ENCODE measurements at regions not wholly inside any gene's neighbourhood (a gene's known extent, or its start where the extent isn't known, plus 50 kb on each side); places are given as distances from the start of the nearest gene placed in this dataset.

DNA sequence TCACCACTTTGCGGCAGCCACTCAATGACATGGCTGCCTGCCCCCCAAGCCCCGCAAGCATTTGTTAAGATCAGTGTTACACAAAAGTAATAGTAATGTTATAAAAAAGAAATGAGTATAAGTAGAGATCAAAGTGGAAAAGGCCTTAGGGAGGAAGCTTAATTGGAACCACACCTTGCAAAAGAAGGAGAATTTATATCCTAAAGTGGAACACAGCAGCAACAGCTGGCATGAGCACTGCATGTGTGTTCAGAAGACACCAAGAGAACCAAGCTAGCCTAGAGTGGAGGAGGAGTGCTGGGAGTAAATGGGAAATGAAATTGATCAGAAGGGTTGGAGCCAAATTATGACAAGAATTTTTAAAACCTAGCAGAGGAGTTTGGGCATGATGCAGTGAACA lies 73.1 kb upstream of the STK17B start:
- DNase-seq = no peak
- Mint-ChIP-seq H3K36me3 (ENCODE audit: insufficient read depth) (no peaks in the 10 kb centered on the region), H3K9me3 (no peaks in the 10 kb centered on the region), H3K27me3 (ENCODE audit: low read depth) (no peaks in the 10 kb centered on the region), H3K4me3 (no peak overlapping the region), H3K4me1 (ENCODE audit: low read depth) (peaks cover 79% of the 10 kb centered on the region)
- ATAC-seq = no peak

DNA sequence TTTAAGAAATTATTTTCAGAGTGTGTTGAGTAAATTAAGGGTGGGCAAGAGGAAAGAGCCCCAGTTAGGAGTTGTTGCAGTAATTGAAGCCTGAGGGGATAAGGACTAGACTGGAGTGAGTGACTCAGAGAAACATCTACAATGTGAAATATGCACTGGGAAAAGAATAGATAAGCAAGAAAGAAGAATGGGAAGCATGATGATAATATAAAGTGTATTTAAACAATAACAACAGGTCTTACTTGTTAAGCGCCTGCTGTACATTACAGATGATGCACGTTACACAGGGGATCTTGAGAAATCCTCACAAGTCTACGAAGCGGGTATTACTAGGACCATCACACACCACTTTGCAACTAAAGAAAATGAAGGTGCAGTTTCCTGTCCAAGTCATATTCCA lies 73.6 kb upstream of the STK17B start:
- Mint-ChIP-seq H3K4me3 (no peak overlapping the region), H3K4me1 (ENCODE audit: low read depth) (peaks cover 79% of the 10 kb centered on the region), H3K36me3 (ENCODE audit: insufficient read depth) (no peaks in the 10 kb centered on the region), H3K9me3 (no peaks in the 10 kb centered on the region), H3K27me3 (ENCODE audit: low read depth) (no peaks in the 10 kb centered on the region)
- no peak for ATAC-seq
- DNase-seq = no peak

DNA sequence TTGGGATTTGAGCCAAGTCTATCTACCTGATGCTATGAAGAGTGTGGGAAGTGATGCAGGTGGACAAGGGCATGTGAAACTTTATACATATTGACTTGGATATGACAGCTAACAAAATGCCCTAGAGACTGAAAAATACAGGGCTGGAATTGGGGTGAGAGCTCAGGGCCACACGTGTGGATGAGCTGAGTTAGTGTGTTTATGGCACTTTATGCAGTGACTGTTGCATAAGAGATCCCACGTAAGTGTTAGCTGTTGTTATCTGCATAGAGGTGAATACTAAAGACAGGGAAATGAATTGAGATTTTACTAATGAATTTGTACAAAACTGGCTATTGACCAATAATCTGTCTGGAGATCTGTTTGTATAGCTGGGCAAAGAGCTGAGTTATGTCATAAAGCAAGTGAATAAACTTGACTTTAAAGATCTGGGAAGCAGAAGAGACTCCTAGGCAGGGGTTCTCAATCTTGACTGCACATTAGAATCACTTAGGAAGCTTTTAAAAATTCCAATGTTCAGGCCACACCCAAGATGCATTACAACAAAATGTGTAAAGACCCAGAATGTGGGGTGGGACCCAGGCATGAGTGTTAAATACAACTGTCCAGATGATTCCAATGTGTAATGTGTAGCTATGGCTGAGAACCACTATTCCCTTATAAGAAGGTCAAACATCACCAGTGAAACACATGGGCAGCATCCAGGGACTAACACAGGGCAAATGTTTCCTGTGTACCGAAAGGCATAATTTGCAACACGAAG lies 74.2 kb upstream of the STK17B start:
- no peaks in the 10 kb centered on the region for H3K9me3 Mint-ChIP-seq

DNA sequence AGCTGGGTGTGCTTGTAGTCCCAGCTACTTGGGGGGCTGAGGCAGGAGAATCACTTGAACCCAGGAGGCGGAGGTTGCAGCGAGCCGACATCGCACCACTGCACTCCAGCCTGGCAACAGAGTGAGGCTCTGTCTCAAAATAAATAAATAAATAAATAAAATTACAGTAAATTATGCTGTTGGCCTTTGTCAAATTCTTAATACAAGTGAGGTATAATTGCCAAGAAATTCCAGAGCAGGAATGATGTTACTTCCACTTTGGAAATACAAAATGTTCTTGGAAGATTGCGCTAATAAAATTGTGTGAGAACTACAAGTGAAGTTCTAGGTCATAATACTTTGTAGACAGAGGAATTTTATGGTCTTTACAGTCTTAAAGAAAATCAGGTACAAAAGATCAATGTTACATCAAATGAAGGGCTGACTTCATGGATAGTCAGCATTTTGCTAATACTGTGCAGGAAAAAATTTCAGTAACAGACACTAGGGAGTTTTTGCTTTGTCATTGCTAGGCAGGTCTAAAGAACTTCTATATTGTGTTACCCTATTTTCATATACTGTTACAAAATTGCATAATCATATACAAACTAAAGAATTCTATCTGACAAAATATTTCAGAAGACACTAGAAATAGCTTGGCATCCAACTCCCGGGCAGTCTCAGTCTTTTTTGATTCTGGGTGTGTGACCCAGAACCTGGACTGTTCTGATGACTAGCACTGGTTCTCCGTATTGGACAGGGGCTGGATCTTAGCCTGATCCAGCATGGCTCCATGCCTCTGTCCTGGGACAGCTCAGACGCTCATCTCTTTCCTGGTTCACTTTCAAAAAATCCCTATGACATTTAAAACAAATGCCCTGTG lies 76.0 kb upstream of the STK17B start:
- Mint-ChIP-seq H3K36me3 (ENCODE audit: insufficient read depth) (no peaks in the 10 kb centered on the region), H3K4me1 (ENCODE audit: low read depth) (peaks cover 77% of the 10 kb centered on the region), H3K4me3 (no peak overlapping the region), H3K9me3 (peaks cover 3% of the 10 kb centered on the region), H3K27me3 (ENCODE audit: low read depth) (no peaks in the 10 kb centered on the region)
- DNase-seq (no peak), ATAC-seq (no peak)

More for the DNA sequence above, 74.2 kb upstream of the STK17B start:
- ATAC-seq = no peak
- Mint-ChIP-seq H3K4me3 (no peak overlapping the region), H3K4me1 (ENCODE audit: low read depth) (peaks cover 79% of the 10 kb centered on the region), H3K36me3 (ENCODE audit: insufficient read depth) (no peaks in the 10 kb centered on the region), H3K27me3 (ENCODE audit: low read depth) (no peaks in the 10 kb centered on the region)
- DNase-seq = no peak

DNA sequence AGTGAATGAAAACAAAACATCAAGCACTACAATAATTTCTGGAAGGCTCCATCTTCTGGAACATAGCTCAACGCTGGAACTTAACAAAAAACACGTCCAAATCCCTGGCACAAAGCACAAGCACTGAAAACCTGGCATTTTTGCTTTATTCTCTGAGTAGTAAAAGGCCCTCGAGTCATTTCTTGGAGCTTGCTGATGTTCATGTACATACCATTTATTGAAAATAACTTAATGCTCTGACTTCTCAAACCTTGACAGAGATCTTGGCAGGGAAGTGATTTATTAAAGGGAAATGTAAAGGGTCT lies 76.5 kb upstream of the STK17B start:
- Mint-ChIP-seq H3K4me1 (ENCODE audit: low read depth) (peaks cover 79% of the 10 kb centered on the region), H3K4me3 (no peak overlapping the region), H3K36me3 (ENCODE audit: insufficient read depth) (no peaks in the 10 kb centered on the region), H3K27me3 (ENCODE audit: low read depth) (no peaks in the 10 kb centered on the region), H3K9me3 (peaks cover 7% of the 10 kb centered on the region)
- no peak for ATAC-seq
- no peak for DNase-seq

DNA sequence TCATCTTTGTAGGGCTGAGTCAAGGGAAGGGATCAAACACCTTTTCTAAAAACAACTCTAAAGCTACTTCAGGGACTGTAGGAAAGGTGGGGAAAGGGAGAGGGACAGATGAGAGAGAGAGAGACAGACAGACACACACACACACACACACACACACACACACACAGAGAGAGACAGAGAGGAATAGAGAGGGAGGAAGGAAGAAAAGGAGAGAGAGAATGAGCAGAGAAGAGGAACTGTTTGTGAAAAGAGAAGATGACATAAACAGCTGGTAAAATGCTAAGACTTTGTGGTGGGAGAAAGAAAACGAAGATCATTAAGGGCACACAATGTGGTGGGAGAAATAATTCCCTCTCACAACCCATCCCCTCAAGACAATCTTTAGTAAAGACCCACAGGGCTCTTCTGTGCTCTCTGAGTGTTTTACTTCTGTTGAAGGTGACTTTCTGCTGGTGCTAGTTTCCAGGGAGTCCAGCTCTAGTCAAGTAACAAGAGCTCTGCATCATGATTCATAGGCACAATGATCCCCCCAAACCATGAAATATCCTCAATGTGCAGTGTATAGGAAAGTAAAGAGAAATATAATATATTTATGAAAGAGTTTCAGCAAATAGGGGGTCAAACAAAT lies 77.2 kb upstream of the STK17B start:
- no peak overlapping the region for H3K4me3 Mint-ChIP-seq

DNA sequence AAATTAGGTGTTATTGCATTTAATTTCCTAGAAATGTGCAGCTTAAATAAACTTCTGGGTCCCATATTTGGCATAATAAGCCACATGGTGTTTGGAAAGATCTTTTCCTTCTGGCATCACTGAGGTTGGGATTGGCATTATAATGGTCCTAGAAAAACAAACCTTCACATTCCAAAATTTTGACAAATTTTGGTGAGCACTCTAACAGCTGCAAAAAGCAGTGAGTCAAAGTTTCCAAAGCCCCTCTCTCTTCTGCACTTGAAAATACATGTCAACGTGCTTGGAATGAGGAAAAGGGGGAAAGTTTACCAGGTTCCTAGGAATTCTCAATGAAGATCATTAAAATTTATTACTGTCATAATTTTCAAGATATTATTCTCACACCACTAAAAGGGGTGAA lies 77.8 kb upstream of the STK17B start:
- ATAC-seq (no peak), DNase-seq (no peak)
- no peaks in the 10 kb centered on the region for H3K36me3 Mint-ChIP-seq (ENCODE audit: insufficient read depth)
- H3K9me3 Mint-ChIP-seq = peaks cover 7% of the 10 kb centered on the region
- H3K4me3 Mint-ChIP-seq = no peak overlapping the region
- peaks cover 80% of the 10 kb centered on the region for H3K4me1 Mint-ChIP-seq (ENCODE audit: low read depth)
- H3K27me3 Mint-ChIP-seq (ENCODE audit: low read depth) = no peaks in the 10 kb centered on the region

More for the DNA sequence above, 77.2 kb upstream of the STK17B start:
- Mint-ChIP-seq H3K4me1 (ENCODE audit: low read depth) (peaks cover 82% of the 10 kb centered on the region), H3K27me3 (ENCODE audit: low read depth) (no peaks in the 10 kb centered on the region), H3K9me3 (peaks cover 7% of the 10 kb centered on the region), H3K36me3 (ENCODE audit: insufficient read depth) (no peaks in the 10 kb centered on the region)
- no peak for DNase-seq
- ATAC-seq = no peak

DNA sequence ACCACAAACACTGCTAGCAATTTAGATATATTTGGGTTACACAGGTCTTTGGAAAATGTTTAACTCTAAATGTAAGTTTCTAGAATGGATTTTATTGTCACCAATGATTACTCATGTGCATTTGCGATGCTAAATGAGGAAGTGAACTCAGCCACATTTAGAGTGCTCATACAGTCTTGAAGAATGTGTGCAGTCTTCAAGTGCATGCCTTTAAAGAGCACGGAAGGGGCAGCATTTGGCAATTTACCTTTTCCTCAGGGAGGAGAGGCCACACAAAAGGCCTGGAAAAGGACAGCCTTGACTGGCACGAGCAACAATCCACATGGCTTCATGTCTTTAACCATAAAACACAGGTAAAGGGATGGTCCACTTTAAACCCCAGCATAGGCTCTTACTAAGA lies 78.5 kb upstream of the STK17B start:
- ATAC-seq = no peak
- no peak for DNase-seq
- Mint-ChIP-seq H3K27me3 (ENCODE audit: low read depth) (no peaks in the 10 kb centered on the region), H3K4me1 (ENCODE audit: low read depth) (peaks cover 80% of the 10 kb centered on the region), H3K36me3 (ENCODE audit: insufficient read depth) (no peaks in the 10 kb centered on the region), H3K9me3 (peaks cover 7% of the 10 kb centered on the region), H3K4me3 (no peak overlapping the region)

DNA sequence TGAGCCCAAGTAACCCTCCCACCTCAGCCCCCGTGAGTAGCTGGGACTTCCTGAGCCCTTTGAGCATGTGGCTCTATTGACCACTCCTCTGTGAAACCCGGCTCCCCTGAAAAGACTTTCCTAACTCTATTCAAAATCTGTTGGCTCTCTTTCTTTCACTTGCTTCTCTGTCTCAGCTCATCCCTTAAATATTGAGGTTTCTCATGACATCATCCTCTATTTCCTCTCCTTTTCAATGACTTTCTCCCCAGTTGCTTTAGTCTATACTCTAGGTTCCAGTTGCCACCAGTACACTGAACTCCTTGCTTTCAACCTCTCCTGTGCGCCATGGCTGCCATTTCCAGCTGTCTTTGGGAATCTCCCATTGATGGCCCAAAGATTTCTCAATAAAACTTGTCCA lies 79.8 kb upstream of the STK17B start:
- Mint-ChIP-seq H3K4me3 (no peak overlapping the region), H3K9me3 (peaks cover 7% of the 10 kb centered on the region), H3K4me1 (ENCODE audit: low read depth) (peaks cover 70% of the 10 kb centered on the region), H3K36me3 (ENCODE audit: insufficient read depth) (no peaks in the 10 kb centered on the region), H3K27me3 (ENCODE audit: low read depth) (no peaks in the 10 kb centered on the region)
- DNase-seq = no peak
- ATAC-seq = no peak

DNA sequence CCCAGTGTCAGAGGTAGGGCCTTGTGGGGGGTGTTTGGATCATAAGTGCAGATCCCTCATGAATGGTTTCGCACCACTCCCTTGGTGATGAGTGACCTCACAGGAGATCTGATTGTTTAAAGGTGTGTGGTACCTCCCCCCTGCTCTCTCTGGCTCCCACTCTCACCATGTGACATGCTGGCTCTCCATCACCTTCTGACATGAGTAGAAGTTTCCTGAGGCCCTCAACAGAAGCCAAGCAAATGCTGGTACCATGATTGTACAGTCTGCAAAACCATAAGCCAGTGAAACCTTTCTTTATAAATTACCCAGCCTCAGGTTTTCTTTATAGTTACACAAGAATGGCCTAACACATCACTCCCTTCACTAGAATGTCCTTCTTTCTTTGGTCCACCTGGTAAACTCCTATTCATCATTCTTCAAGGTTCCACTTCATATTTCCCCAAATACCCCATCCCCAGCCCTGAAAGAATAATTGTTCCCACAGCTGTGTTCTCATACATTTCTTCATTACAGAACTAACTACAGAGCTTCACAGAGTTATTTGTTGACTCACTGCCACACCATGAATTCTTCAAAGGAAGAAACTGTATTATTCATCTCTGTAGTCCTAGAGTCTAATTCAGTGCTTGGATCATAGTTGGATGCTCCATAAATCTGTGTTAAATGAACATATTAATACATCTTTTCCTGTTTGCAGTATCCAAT lies 81.2 kb upstream of the STK17B start:
- DNase-seq (no peak), ATAC-seq (peak; percentile 81 to 86)
- no peaks in the 10 kb centered on the region for H3K36me3 Mint-ChIP-seq (ENCODE audit: insufficient read depth)
- no peaks in the 10 kb centered on the region for H3K27me3 Mint-ChIP-seq (ENCODE audit: low read depth)
- H3K4me3 Mint-ChIP-seq = peak overlapping the region; percentile 4
- peaks cover 77% of the 10 kb centered on the region for H3K4me1 Mint-ChIP-seq (ENCODE audit: low read depth)
- peaks cover 7% of the 10 kb centered on the region for H3K9me3 Mint-ChIP-seq

DNA sequence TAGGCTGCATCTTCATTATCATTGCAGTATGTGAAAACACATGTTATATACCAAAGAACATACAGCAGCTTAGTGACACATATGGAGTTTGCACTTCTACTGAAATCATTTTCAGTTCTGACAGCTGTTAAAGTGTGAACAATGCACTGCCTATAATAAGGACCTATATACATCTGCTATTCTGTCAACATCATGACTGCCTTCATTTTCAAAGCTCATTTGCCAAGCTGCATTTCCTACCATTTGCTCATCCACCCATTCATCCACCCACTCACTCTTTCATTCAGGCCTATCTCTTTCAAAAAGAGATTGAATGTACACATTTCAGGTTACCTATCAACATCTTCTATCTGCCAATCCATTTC lies 81.7 kb upstream of the STK17B start:
- Mint-ChIP-seq H3K4me3 (no peak overlapping the region), H3K4me1 (ENCODE audit: low read depth) (peaks cover 77% of the 10 kb centered on the region), H3K36me3 (ENCODE audit: insufficient read depth) (no peaks in the 10 kb centered on the region), H3K9me3 (peaks cover 7% of the 10 kb centered on the region), H3K27me3 (ENCODE audit: low read depth) (no peaks in the 10 kb centered on the region)
- ATAC-seq (peak; percentile 81 to 85), DNase-seq (no peak)

DNA sequence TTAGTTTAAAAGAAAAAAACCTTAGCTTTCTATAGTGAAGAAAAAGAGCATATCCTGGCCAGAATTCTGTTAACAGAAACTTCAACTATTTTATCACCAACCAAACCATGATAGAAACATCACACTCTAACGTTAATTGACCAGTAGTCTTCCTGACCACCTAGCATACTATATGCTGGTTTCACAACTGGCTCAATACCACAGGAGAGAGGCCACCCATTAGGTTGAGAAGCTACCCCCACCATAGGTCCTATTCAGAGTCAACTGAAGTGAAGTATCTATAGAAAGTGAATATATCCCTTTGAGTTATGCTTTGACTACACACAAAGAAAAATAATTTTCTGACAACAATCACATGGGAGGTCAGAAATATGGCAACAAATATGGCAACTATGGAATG lies 85.2 kb upstream of the STK17B start:
- DNase-seq = no peak
- no peak for ATAC-seq
- no peaks in the 10 kb centered on the region for H3K27me3 Mint-ChIP-seq (ENCODE audit: low read depth)
- H3K4me1 Mint-ChIP-seq (ENCODE audit: low read depth) = peaks cover 72% of the 10 kb centered on the region
- peaks cover 3% of the 10 kb centered on the region for H3K9me3 Mint-ChIP-seq
- H3K4me3 Mint-ChIP-seq = no peak overlapping the region
- H3K36me3 Mint-ChIP-seq (ENCODE audit: insufficient read depth) = no peaks in the 10 kb centered on the region

DNA sequence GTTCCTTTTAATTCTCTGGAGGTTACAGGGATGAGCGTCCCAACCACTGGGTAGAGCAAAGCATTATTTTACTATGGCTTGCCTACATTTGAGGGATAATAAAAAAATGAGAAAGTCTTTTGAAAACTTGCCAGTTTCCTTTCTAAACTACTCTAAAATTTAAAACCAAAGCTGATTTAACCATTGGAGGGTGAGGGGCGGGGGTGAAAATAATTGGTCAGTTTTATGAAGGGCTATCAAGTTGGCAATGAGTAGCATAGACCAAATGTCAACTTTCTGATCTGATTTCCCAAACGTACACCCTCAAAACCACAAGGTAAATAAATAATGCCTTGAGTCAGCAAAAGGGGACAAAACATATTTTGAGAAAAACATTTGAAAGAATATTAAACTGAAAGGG lies 85.7 kb upstream of the STK17B start:
- ATAC-seq = no peak
- Mint-ChIP-seq H3K4me1 (ENCODE audit: low read depth) (peaks cover 71% of the 10 kb centered on the region), H3K36me3 (ENCODE audit: insufficient read depth) (no peaks in the 10 kb centered on the region), H3K9me3 (peaks cover 3% of the 10 kb centered on the region), H3K27me3 (ENCODE audit: low read depth) (no peaks in the 10 kb centered on the region), H3K4me3 (no peak overlapping the region)
- DNase-seq = no peak

DNA sequence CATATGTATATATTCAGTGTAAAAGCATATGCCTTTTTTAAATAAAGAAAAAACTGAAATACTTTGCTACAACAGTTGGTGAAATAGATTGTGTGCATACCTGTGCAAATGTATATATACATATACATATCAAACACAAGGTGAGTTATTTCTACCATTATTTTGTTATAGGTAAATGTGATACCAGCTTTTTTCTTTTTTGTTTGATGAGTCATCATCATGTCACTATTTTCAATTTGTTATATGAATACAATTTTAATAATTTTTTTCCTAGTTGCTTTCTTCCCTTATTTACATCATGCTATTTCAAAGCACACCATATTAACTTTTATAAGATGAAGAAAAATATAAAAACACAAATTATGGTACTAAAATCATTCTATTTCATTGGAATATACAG lies 87.0 kb upstream of the STK17B start:
- DNase-seq (no peak), ATAC-seq (no peak)
- H3K9me3 Mint-ChIP-seq = no peaks in the 10 kb centered on the region
- no peaks in the 10 kb centered on the region for H3K27me3 Mint-ChIP-seq (ENCODE audit: low read depth)
- no peaks in the 10 kb centered on the region for H3K36me3 Mint-ChIP-seq (ENCODE audit: insufficient read depth)
- no peak overlapping the region for H3K4me3 Mint-ChIP-seq
- H3K4me1 Mint-ChIP-seq (ENCODE audit: low read depth) = peaks cover 71% of the 10 kb centered on the region
